ENCODE measurements at regions not wholly inside any gene's neighbourhood (a gene's known extent, or its start where the extent isn't known, plus 50 kb on each side); places are given as distances from the start of the nearest gene placed in this dataset.

GRCh38 chr2:180368881-180369280 is 361.8 kb upstream of the CWC22 start:
- no peak for TF ChIP-seq EZH2 (IDR thresholded peaks at IDR 0.05; ENCODE audit: insufficient read depth, poor library complexity, severe bottlenecking)
- TF ChIP-seq EZH2phosphoT487 (IDR thresholded peaks at IDR 0.05; ENCODE audit: insufficient read depth, low read depth): no peak
